SK-N-MC (cell line): ENCODE measurements at regions not wholly inside any gene's neighbourhood (a gene's known extent, or its start where the extent isn't known, plus 50 kb on each side); places are given as distances from the start of the nearest gene placed in this dataset.

ENCODE experiments used
- EZH2 ChIP-seq: fragments of 200-600 bp; sonication (generic); IDR thresholded peaks from one replicate; pipeline ENCODE4 v1.6.1; 2017; ENCODE audit warnings: antibody characterized with exemption
- POLR2AphosphoS5 ChIP-seq: IDR thresholded peaks from 2 replicates; pipeline ENCODE4 v1.6.1; 2012; ENCODE audit warnings: mild to moderate bottlenecking, low read depth, low read length, borderline replicate concordance

GRCh38 chr14:98165976-98166375 lies 1106.0 kb downstream of the BCL11B start:
- TF ChIP-seq EZH2 (no peak), POLR2AphosphoS5 (no peak)
